ENCODE measurements at regions not wholly inside any gene's neighbourhood (a gene's known extent, or its start where the extent isn't known, plus 50 kb on each side); places are given as distances from the start of the nearest gene placed in this dataset.
"Not testable (repeated sequence)": the region's sequence is repeated elsewhere in the genome, so short reads cannot be mapped to it uniquely, and the experiment has no call there.

DNA sequence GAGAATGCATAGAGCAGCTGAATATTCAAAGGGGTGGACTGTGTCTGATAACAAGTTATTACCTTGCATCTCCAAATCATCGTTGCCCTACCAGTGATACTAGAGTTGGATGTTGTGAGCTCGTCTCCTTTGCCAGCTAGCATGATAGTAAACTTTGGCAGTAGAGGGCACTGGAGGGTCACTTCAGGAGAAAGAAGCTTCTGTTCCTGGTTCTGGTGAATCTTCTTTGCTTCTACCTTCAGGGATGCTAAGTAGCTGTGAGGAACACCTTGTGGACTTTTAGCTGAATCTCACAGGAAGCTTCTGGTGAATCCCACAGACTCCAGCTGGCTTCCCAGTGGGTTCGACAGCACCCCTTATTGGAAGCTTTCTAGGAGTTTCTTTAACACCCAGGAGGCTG is 626.6 kb upstream of the SGCD start:
- TF ChIP-seq, protein P1, sequence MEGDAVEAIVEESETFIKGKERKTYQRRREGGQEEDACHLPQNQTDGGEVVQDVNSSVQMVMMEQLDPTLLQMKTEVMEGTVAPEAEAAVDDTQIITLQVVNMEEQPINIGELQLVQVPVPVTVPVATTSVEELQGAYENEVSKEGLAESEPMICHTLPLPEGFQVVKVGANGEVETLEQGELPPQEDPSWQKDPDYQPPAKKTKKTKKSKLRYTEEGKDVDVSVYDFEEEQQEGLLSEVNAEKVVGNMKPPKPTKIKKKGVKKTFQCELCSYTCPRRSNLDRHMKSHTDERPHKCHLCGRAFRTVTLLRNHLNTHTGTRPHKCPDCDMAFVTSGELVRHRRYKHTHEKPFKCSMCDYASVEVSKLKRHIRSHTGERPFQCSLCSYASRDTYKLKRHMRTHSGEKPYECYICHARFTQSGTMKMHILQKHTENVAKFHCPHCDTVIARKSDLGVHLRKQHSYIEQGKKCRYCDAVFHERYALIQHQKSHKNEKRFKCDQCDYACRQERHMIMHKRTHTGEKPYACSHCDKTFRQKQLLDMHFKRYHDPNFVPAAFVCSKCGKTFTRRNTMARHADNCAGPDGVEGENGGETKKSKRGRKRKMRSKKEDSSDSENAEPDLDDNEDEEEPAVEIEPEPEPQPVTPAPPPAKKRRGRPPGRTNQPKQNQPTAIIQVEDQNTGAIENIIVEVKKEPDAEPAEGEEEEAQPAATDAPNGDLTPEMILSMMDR (IDR thresholded peaks at IDR 0.05; ENCODE audit: partially characterized antibody, unreplicated experiment), result no peak
- Mint-ChIP-seq H3K27me3 (ENCODE audit: unreplicated experiment) (no peaks in the 10 kb centered on the region), H3K4me3 (ENCODE audit: unreplicated experiment) (no peak overlapping the region), H3K4me1 (ENCODE audit: low read depth, unreplicated experiment) (no peaks in the 10 kb centered on the region), H3K36me3 (ENCODE audit: unreplicated experiment) (no peaks in the 10 kb centered on the region), H3K27ac (ENCODE audit: unreplicated experiment) (no peak overlapping the region), H3K9me3 (ENCODE audit: unreplicated experiment) (no peaks in the 10 kb centered on the region)
- DNase-seq, result no peak

DNA sequence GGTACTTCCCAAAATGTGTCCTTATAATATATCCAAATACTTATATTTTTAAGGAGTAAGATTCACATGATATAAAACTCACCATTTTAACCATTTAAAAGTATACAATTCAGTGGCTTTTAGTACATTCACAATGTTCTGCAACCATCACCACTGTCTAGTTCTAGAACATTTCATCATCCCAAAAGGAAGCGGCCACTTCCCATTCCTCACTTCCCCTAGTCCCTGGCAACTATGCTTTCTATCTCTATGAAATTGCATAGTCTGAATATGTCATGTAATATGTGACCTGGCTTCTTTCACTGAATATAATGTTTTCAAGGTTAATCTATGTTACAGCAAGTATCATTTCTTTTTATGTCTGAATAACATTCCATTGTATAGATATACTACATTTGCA is 615.1 kb upstream of the SGCD start:
- no peak for DNase-seq
- Mint-ChIP-seq H3K9me3 (ENCODE audit: unreplicated experiment) (no peaks in the 10 kb centered on the region), H3K27me3 (ENCODE audit: unreplicated experiment) (no peaks in the 10 kb centered on the region), H3K27ac (ENCODE audit: unreplicated experiment) (no peak overlapping the region), H3K4me3 (ENCODE audit: unreplicated experiment) (no peak overlapping the region), H3K4me1 (ENCODE audit: low read depth, unreplicated experiment) (peaks cover 2% of the 10 kb centered on the region), H3K36me3 (ENCODE audit: unreplicated experiment) (no peaks in the 10 kb centered on the region)
- TF ChIP-seq, protein P1 (IDR thresholded peaks at IDR 0.05; ENCODE audit: partially characterized antibody, unreplicated experiment), result no peak

DNA sequence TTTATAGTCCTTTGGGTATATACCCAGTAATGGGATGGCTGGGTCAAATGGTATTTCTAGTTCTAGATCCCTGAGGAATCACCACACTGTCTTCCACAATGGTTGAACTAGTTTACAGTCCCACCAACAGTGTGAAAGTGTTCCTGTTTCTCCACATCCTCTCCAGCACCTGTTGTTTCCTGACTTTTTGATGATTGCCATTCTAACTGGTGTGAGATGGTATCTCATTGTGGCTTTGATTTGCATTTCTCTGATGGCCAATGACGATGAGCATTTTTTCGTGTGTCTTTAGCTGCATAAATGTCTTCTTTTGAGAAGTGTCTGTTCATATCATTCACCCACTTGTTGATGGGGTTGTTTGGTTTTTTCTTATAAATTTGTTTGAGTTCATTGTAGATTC is 612.5 kb upstream of the SGCD start:
- not testable (repeated sequence) for H3K27ac Mint-ChIP-seq (ENCODE audit: unreplicated experiment); H3K27me3 Mint-ChIP-seq (ENCODE audit: unreplicated experiment); H3K9me3 Mint-ChIP-seq (ENCODE audit: unreplicated experiment); H3K4me3 Mint-ChIP-seq (ENCODE audit: unreplicated experiment); H3K36me3 Mint-ChIP-seq (ENCODE audit: unreplicated experiment); H3K4me1 Mint-ChIP-seq (ENCODE audit: low read depth, unreplicated experiment); DNase-seq

DNA sequence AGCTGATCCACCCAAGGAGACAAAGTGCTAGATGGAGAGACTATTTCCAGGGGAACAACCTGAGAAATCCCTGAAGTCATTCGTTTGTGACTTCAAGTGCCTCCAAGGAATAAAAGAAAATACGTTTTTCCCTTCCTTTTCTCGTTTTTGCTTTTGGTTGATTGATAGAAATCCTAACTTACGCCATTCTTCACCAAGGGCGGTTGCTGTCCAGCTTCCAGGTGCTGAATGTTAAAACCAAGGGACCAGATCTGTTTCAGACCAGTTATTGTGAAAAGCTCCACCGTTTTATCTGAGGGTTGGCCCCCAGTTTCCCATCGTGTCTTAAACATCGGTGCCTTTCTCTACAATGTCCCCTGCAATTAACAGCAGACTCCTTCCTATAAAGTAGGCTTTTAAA is 600.7 kb upstream of the SGCD start:
- TF ChIP-seq, protein P1 (IDR thresholded peaks at IDR 0.05; ENCODE audit: partially characterized antibody, unreplicated experiment), result no peak
- H3K27me3 Mint-ChIP-seq (ENCODE audit: unreplicated experiment), result peaks cover 25% of the 10 kb centered on the region

DNA sequence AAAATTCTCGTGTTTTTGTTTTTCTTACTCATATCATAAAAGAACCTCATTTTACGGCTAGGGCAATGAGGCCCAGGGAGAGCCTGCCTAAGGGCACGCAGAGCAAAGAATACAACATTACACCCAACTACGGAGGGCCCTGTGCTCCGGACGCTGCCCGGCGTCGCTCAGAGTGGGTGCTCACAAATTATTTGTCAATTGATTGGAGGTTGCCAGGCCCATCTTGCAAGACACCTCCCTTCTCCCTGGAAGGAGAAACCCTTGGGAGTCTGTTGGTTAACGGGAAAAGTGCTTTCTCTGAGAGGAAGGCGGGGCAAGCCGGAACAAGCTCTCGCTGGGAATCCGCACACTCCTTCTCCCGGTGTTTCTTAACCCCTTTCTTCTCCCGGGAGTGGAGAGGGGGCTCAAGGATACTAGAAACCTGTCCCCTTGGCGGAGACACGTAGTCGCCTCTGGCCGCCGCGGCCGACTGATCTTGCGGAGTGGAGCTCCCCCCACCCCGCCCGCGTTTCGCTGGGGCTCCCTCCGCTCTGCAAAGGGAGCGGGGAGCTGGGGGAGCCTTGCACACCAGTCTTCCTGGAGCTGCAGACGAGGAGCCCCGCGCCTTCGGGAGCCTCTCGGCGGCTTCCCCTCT is 599.3 kb upstream of the SGCD start:
- Mint-ChIP-seq H3K9me3 (ENCODE audit: unreplicated experiment) (peaks cover 6% of the 10 kb centered on the region), H3K27ac (ENCODE audit: unreplicated experiment) (no peak overlapping the region), H3K36me3 (ENCODE audit: unreplicated experiment) (no peaks in the 10 kb centered on the region), H3K27me3 (ENCODE audit: unreplicated experiment) (peaks cover 25% of the 10 kb centered on the region), H3K4me1 (ENCODE audit: low read depth, unreplicated experiment) (peaks cover 2% of the 10 kb centered on the region), H3K4me3 (ENCODE audit: unreplicated experiment) (peak overlapping the region; percentile 84)
- TF ChIP-seq, protein P1 (IDR thresholded peaks at IDR 0.05; ENCODE audit: partially characterized antibody, unreplicated experiment), result no peak
- no peak for DNase-seq

More for the DNA sequence above, 600.7 kb upstream of the SGCD start:
- Mint-ChIP-seq H3K4me1 (ENCODE audit: low read depth, unreplicated experiment) (peaks cover 2% of the 10 kb centered on the region), H3K9me3 (ENCODE audit: unreplicated experiment) (peaks cover 6% of the 10 kb centered on the region), H3K4me3 (ENCODE audit: unreplicated experiment) (no peak overlapping the region), H3K27ac (ENCODE audit: unreplicated experiment) (no peak overlapping the region), H3K36me3 (ENCODE audit: unreplicated experiment) (no peaks in the 10 kb centered on the region)
- DNase-seq, result no peak
